ENCODE measurements at regions not wholly inside any gene's neighbourhood (a gene's known extent, or its start where the extent isn't known, plus 50 kb on each side); places are given as distances from the start of the nearest gene placed in this dataset.
"Not testable (repeated sequence)": the region's sequence is repeated elsewhere in the genome, so short reads cannot be mapped to it uniquely, and the experiment has no call there.

DNA sequence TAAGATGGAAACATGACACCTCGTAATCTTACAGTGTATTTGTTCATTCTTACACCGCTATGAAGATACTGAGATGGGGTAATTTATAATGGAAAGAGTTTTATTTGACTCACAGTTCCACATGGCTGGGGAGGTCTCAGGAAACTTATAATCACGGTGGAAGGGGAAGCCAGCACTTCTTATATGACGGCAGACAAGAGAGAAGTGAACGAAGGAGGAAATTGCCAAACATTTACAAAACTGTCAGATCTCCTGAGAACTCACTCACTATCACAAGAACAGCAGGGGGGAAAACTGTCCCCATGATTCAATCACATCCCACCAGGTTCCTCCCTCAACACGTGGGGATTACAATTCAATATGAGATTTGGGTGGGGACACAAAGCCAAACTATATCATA is 282.3 kb downstream of the HGF start:
- FAIRE-seq (no peak), DNase-seq (ENCODE audit: insufficient read length, low spot score) (no peak)

DNA sequence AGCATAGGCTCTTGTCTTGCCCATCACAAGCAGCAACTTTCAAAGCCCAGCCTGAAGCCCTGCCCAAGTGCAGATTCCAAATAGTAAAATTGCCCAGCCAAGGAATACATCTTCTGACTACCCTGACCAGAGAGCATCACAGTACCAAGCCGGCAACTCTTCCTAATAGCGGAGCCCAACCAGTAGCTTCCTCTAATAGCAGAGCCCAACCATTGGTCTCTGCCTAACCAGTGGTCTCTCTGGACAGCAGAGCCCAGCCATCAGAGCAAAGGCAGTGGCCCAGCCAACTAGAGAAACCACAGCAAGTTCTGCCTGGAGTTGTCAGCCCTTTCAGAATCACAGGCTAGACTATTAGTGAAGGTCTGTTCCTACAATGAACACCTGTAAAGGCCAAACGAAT is 285.6 kb downstream of the HGF start:
- FAIRE-seq (no peak), DNase-seq (ENCODE audit: insufficient read length, low spot score) (no peak)

DNA sequence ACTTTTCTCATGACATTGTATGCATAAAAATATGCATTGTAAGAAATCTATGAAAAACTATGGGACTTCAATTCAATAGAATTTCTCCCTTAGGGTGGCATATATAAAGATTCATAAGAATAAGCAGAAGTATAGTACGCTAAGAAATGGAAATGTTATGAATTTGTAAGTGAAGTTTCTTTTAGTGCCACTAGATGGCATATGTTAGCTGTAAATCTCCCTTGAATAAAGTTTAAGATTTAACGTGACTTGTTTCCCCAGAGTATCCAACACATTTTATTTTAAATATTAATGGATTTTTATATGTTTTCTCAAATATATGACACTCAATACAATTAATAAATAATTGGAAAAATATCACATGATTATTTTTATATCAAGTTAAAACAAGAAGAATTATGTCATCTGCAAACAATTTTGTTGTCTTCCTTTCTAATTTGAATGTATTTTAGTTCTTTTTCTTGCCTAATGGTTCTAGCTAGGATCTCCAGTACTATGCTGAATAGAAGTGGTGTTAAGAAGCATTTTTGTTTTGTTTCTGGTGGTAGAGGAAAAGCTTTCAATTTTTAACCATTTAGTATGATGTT is 287.2 kb downstream of the HGF start:
- no peak for FAIRE-seq
- peak; percentile 10 for DNase-seq (ENCODE audit: insufficient read length, low spot score)

DNA sequence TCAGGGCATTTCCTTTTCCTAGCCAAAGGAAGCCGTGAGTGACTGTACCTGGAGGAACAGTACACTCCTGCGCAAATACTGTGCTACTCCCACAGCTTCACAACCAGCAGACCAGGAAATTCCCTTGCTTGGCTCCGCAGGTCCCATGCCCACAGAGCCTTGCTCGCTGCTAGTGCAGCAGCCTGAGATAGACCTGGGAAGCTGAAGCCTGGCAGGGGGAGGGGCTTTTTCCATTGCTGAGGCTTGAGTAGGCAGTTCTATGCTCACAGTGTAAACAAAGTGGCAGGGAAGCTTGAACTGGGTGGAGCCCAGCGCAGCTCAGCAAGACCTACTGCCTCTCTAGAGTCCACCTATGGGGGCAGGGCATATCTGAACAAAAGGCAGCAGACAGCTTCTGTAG is 291.2 kb downstream of the HGF start:
- DNase-seq (ENCODE audit: insufficient read length, low spot score) (no peak), FAIRE-seq (no peak)

DNA sequence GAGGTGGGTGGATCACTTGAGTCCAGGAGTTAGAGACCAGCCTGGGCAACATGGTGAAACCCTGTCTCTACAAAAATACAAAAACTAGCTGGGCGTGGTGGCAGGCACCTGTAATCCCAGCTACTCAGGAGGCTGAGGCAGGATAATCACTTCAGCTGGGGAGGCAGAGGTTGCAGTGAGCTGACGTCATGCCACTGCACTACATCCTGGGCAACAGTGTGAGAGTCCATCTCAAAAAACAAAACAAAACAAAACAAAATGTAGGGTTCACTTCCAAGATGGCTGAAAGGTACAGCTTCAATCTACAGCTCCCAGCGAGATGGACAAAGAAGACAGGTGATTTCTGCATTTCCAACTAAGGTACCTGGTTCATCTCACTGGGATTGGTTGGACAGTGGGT is 291.6 kb downstream of the HGF start:
- FAIRE-seq, result not testable (repeated sequence)

DNA sequence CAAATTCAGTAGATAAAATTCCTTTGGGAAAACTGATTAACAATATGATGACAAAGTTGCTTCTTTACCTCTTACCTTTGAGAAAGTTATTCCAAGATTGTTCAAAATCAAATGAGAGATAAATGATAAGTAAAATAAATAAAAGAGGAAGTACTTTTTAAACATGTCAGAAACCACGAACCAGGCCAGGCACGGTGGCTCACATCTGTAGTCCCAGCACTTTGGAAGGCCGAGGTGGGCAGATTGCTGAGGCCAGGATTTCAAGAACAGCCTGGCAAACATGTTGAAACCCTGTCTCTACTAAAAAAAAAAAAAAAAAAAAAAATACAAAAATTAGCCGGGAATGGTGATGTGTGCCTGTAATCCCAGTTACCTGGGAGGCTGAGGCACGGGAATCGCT is 296.6 kb downstream of the HGF start:
- FAIRE-seq, result no peak
- no peak for DNase-seq (ENCODE audit: insufficient read length, low spot score)

More for the DNA sequence above, 291.6 kb downstream of the HGF start:
- not testable (repeated sequence) for DNase-seq (ENCODE audit: insufficient read length, low spot score)

DNA sequence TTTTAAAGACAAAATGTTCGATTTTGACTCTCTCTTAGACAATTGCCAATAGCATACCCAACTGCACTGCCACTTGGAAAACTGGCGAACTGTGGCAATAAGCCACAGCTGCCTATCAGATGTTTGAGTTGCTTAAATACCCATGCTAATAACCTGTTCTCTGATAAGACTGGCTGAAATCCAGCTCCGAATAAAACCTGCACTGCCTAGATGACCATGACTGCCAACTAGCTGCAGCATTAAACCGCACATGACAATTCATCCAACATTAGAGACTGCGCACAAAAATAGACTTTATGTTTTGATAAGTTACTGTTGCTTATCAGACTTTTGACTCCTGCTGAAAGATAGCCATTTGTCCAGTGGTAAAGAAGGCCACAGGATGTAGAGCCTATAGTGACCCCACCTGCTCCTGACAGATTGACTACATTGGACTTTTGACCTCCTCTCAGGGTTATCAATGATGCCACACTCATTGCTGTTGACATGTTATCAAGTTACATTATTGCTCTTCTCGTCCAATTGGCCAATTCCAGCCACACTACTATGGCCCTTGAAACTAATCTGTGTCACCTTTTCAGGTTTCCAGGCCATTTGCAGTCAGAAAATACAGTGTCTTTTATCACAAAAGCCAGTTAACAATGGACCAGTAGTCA is 299.0 kb downstream of the HGF start:
- DNase-seq (ENCODE audit: insufficient read length, low spot score) (no peak), FAIRE-seq (no peak)

DNA sequence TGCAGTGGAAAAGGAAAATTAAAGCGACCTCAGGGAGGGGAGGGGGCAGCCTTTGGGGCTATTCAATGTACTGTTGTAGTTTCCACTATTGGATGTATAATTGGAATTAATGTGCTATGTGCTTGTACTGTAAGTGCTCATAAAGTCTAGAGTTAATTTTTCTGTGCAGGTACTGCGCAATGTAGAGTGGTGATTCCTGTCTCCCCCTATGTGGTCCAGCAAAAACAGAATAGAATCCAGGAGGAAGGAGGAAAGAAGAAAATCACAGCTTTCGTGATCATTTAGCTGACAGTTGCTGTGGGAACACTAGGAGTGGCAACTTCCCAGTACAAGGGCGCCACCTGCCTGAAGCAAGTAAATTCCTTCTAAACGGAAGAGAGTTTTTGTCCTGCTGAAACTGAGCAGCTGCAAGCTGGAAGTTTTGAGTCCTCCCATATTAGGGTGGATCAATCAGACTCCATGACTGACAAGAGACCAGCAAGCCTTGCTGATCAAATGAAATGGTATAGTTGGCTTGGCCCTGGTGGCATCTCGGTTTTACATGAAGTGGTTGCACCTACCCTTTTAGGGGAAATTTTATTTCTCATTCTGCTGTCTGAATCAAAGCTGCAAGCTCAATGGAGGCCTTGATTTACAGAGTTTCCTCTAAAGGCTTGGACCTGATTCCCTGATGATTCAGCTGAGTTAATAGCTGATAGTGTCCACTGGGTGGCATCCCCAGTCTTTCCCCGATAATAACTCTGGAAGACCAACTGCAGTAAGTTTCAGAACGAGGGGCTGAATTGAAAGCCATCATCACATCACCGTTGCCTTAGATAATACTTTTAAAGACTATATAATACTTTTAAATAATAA is 299.8 kb downstream of the HGF start:
- FAIRE-seq (peak; percentile 85), DNase-seq (ENCODE audit: insufficient read length, low spot score) (peak; percentile 49)

DNA sequence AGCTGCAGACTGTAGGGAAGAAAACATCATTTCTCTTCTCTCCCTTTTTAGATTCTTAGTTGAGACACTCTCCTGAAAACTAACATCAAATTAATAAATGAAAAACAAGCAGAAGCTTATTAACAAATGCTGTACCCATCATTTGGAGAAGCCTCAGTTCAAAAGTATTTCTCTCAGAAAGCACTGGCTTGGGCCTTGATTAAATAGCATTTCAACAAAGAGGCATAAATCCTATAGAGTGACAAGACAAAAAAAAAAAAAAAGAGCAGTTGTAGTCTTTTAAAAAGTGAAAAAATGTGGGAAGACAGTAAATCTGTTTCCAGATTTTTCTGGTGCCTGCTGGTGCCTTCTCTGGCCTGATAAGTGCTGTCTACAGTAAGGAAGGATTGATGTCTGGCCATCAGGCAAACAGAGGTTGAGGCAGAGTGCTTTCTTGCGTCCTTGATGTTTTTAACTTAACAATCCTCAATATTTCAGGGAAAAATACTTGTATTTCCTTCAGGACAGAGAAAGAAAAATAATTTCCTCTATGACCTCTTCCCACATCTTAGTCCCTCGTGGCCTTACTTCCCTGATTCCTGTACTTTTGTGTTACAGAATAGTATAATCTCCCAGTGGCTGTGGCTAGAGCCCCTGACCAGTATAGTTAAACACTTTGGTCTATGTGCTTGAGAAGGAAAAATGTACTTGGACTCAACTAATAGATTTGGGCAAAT is 300.5 kb downstream of the HGF start:
- no peak for DNase-seq (ENCODE audit: insufficient read length, low spot score)
- no peak for FAIRE-seq

DNA sequence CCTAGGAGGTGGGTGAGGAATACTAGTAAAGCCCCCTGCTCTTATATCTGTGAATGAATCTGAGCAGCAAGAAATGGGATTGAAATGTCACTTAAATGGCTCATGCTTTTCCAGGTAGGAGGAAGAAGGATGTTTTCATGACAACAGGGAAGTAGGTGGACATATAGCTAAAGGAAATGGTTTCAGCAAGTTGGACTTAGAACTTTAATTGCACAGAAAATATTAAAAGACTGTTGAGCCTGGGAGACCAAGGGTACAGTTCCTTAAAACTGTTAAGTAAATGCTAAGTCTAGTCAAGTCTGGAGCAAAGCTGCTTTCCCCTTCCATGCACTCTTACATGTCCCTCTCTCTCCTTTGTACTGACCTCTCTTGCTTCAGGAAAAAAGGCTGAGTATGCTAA is 301.3 kb downstream of the HGF start:
- FAIRE-seq (no peak), DNase-seq (ENCODE audit: insufficient read length, low spot score) (no peak)

DNA sequence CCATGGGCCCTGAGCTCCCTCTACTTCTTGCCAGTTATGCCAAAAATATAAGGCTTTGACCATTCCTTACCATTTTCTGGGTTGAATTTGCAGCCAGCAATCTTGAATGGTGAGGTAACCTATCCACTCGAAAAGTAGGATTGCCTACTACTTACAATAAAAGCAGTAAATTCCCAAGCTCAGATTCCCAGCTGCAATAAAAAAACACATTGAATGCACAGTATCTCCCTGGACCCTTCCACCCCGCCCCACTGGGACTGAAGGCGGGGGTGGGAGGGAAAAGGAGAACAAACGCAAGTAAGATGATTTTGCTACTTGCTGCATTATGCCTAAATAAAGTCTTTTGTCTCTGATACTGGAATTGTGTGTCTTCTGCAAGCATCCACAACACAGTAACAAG is 301.9 kb downstream of the HGF start:
- DNase-seq (ENCODE audit: insufficient read length, low spot score) (no peak), FAIRE-seq (no peak)

DNA sequence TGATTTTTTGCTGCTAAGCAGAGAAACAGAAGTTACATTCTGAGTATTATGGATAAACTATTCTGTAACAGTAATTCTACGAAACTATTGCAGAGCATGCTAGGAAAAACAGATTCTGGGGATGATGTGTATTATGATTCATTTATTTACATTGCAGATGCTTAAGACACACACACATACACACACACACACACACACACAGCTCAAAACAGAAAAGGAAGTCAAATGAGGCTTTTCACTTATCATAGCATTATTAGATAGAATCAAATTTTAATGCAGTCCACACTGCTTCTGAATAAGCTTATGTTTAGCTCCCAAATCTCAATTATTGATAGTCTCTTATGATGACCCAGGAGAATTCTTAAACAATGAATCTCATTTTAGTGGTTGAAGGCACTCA is 307.2 kb downstream of the HGF start:
- FAIRE-seq, result no peak
- no peak for DNase-seq (ENCODE audit: insufficient read length, low spot score)

DNA sequence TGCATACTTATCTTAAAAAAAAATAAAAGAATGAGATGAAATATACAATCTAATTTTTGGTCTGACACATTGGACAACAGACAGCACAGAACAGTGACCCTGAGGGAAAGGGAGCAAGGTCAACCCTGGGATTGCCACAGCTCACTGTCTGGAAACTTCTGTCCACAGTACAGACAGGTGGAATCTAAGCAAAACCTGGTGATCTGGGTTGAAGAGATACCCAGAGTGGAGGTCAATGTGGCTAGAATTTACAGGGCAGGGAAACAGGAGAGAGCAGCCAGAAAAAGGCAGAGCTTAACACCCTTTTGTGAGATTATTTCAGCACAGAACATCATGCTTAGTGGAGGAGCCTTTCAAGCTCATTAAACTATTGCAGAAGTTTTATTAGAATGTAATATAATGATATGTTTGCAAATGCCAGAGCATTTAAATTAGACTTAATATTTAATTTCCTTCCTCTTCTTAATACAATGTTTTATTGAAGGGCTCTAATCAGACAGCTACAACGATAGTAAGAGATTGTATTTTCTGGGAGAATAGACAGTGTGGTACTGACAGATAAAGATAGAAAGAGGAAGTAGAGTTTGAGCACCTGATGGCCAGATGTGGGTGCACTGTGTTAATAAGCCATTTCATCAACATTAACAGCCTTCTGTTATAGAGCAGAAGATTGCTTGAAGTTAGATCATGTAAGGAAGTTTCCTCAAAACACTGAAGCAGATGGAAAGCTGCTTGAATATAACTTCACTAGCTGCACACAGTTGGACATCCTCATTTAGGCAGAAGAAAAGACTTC is 309.4 kb downstream of the HGF start:
- no peak for FAIRE-seq
- no peak for DNase-seq (ENCODE audit: insufficient read length, low spot score)

DNA sequence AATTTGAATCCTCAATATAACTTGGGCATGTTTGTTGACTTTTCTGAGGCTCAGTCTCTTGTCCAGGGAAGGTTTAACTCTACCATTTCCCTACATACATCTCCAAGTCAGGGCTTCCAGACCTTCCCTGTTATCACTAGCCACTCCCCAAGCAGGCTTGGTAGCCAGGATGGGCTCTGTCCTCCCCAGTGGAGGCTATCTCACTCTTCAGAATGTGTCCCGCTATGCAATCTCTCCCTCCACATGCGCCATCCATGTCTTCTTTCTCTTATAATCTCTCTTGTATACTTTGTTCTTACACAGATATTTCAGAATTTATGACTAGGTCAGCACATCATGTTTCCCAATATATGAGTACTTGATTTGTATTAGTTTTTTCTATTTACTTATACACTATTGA is 310.4 kb downstream of the HGF start:
- no peak for DNase-seq (ENCODE audit: insufficient read length, low spot score)
- FAIRE-seq, result no peak

DNA sequence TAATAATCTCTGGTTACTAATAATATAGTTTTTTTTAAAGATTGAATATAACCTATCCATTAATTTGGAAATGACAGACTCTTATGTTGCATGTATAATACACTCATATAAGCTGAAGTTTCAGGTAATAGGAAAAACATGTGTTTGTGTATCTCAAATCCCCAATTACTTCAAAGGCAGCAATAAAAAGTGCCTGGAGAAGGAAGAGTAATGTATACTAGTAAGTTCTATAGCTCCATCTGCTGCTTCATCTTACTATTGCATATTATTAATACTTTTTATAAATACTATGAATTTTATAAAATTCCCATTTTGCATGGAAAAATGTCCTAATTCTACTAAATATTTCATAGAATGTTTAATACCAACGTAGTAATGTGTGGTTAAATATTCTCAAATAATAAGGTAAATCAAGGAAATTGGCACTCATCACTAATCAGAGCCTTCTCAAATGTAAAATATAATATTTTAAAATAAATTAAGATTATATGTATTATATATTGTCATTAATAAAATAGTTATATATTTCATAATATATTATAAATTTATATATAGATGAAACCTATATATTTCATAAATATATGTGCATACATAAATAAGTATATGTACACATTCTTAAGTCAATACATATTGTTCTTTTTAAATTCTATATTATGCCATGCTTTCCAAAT is 311.9 kb downstream of the HGF start:
- peak; percentile 7 for DNase-seq (ENCODE audit: insufficient read length, low spot score)
- no peak for FAIRE-seq

DNA sequence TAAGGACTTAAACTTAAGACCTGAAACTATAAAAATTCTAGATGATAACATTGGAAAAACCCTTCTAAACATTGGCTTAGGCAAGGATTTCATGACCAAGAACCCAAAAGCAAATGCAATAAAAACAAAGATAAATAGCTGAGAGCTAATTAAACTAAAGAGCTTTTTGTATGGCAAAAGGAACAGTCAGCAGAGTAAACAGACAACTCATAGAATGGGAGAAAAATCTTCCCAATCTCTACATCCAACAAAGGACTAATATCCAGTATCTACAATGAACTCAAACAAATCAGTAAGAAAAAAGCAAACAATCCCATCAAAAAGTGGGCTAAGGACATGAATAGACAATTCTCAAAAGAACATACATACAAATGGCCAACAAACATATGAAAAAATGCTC is 316.1 kb downstream of the HGF start:
- not testable (repeated sequence) for DNase-seq (ENCODE audit: insufficient read length, low spot score); FAIRE-seq

DNA sequence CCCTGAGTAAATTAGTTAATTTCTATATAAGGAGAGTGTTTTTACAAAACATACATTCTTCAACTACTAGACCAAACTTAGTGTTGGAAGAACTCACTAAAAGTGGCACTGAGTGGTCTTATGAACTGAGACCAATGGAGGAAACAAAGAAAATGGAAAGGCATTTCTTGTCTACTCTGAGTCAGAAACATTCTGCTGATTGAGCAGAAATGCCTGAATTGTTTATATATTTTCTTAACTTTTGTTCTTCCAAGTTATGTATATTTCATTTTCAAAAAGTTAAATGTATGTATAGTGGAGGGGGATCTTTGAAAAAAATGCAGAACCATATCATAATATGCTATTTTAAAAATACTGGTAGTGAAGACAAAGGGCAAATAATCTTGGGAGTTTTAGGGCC is 320.7 kb downstream of the HGF start:
- DNase-seq (ENCODE audit: insufficient read length, low spot score), result no peak
- FAIRE-seq, result no peak

DNA sequence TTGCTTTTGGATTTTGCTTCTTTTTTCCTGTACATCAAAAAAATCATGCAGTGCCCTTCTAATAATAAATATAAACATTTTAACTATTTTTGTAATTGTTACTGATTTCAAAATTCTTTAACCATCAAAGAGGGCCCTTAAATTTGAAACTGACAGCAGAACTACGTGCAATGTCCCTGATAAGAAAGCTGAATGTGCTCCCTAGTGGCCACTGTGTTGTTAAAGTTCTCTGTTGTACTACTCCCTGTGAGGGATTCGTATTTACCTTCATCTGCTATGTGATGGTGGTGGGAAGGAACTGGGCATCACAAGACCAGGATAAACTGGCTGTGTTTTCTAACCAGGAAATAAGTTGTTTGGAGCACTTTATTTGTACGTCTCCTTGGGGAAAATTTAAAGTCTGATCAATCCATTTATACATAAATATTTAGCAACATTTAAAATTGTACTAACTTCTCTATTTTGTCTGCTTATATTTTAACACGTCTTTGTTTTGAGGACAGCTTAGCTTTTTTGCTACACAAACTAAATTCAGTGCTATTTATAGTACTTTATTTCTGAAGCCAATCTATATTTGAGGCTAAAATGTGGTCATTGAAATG is 322.4 kb downstream of the HGF start:
- DNase-seq (ENCODE audit: insufficient read length, low spot score) (peak; percentile 10), FAIRE-seq (no peak)

DNA sequence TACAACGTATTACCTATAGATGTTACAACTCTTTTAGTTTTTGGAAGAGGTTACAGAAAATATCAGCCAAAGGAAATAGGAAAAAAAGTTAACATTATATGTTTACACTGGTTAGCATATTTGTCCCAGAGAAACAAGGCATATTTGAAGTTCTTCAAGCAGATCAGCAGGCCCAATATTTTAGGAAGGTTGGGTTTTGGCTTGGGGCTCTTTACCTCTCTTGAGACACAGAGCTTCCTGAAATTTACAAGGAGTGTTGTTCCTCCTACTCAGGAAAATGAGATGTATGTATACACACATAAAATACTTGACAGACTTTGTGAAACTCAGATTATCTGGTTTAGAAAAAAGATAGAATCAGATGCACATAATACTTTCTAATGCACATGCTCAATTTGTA is 323.6 kb downstream of the HGF start:
- FAIRE-seq (no peak), DNase-seq (ENCODE audit: insufficient read length, low spot score) (no peak)

DNA sequence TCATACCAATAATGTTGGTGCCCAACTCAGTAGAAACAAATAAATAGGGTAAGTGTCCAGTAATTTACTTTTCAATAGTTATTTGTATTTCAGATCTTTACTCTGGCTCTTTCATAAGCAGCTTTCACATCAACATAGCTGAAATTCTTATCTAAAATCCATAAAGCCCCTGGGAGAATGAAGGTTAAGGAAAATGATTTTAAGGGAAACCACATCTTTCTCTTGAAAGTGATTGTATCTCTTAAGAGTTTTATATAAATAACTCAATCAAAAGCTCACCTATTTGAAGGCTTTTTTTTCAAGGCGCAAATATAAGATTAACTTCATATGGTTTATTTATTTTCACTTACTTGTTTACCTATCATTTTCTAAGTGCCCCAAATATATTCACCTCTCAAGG is 324.4 kb downstream of the HGF start:
- no peak for FAIRE-seq
- DNase-seq (ENCODE audit: insufficient read length, low spot score), result no peak
